WERI-Rb-1 (cell line): ENCODE measurements at regions not wholly inside any gene's neighbourhood (a gene's known extent, or its start where the extent isn't known, plus 50 kb on each side); places are given as distances from the start of the nearest gene placed in this dataset.

Source experiments
- DNase-seq: peaks from one replicate; pipeline ENCODE4 v3.0.0-alpha.2; 2020
- H3K27ac ChIP-seq: fragments of 250-450 bp; sonication (Bioruptor Pico); 2 replicates; pipeline ENCODE4 v1.5.1; 2020; ENCODE audit warnings: mild to moderate bottlenecking, moderate library complexity
- H3K27me3 ChIP-seq: fragments of 250-450 bp; sonication (Bioruptor Pico); 2 replicates; pipeline ENCODE4 v1.5.1; 2021; ENCODE audit warnings: mild to moderate bottlenecking, low read depth, moderate library complexity; ENCODE audit not compliant: insufficient read depth, severe bottlenecking
- H3K36me3 ChIP-seq: fragments of 250-450 bp; sonication (Bioruptor Pico); 2 replicates; pipeline ENCODE4 v1.5.1; 2020; ENCODE audit warnings: mild to moderate bottlenecking, moderate library complexity
- H3K4me3 ChIP-seq: 2 replicates; pipeline ENCODE4 v1.5.1; 2011; ENCODE audit warnings: low read depth, mild to moderate bottlenecking, control low read depth, low read length
- H3K9me3 ChIP-seq: fragments of 250-450 bp; sonication (Bioruptor Pico); 2 replicates; pipeline ENCODE4 v1.5.1; 2021; ENCODE audit warnings: mild to moderate bottlenecking, moderate library complexity; ENCODE audit not compliant: severe bottlenecking
- TF ChIP-seq, protein P1 (sequence below): IDR thresholded peaks from 2 replicates; pipeline ENCODE4 v1.5.1; 2011; ENCODE audit warnings: low read depth, mild to moderate bottlenecking, control low read depth, inconsistent platforms, low read length

DNA sequence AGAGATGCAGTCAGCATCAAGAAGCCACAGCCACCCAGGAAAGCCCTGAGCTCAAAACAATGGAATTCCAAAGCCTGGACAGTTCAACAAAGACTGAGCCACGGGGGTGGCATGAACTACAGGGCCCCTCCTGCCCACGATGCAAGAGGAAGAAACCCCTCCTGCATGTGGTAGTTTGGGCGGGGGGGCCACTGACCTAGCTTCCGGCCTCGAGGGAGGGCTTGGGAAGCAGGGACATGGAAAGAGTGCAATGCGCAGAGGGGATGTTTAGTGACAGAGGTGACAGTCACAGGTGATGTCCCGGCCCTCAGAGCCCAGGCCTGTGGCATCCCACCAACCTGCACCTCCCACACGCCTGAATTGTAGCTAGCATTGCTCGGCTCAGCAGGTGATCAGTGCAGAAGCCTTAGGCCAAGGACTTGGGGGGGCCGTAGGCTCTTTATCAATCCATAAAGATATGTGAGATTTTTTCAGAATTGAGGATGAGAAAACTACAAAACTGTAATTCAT, 318.8 kb downstream of the TEX29 start:
- TF ChIP-seq, protein P1, sequence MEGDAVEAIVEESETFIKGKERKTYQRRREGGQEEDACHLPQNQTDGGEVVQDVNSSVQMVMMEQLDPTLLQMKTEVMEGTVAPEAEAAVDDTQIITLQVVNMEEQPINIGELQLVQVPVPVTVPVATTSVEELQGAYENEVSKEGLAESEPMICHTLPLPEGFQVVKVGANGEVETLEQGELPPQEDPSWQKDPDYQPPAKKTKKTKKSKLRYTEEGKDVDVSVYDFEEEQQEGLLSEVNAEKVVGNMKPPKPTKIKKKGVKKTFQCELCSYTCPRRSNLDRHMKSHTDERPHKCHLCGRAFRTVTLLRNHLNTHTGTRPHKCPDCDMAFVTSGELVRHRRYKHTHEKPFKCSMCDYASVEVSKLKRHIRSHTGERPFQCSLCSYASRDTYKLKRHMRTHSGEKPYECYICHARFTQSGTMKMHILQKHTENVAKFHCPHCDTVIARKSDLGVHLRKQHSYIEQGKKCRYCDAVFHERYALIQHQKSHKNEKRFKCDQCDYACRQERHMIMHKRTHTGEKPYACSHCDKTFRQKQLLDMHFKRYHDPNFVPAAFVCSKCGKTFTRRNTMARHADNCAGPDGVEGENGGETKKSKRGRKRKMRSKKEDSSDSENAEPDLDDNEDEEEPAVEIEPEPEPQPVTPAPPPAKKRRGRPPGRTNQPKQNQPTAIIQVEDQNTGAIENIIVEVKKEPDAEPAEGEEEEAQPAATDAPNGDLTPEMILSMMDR: no peak
- H3K36me3 ChIP-seq: no peaks in the 10 kb centered on the region
- peaks cover 97% of the 10 kb centered on the region for H3K27me3 ChIP-seq
- DNase-seq: no peak
- H3K4me3 ChIP-seq: no peak overlapping the region
- H3K27ac ChIP-seq: no peak overlapping the region
- H3K9me3 ChIP-seq: no peaks in the 10 kb centered on the region

- Histone ChIP-seq H3K9me3 (no peaks in the 10 kb centered on the region), H3K4me3 (no peak overlapping the region), H3K27ac (no peak overlapping the region), H3K36me3 (no peaks in the 10 kb centered on the region), H3K27me3 (peaks cover 97% of the 10 kb centered on the region)
- TF ChIP-seq, protein P1: no peak
- DNase-seq: no peak
These were observed 319.6 kb downstream of the TEX29 start for GRCh38 chr13:111640006-111640405.

- Histone ChIP-seq H3K4me3 (no peak overlapping the region), H3K36me3 (no peaks in the 10 kb centered on the region), H3K9me3 (no peaks in the 10 kb centered on the region), H3K27ac (no peak overlapping the region), H3K27me3 (peaks cover 97% of the 10 kb centered on the region)
- no peak for DNase-seq
- TF ChIP-seq, protein P1: no peak
These were observed 320.0 kb downstream of the TEX29 start for GRCh38 chr13:111640476-111640875.

GRCh38 chr13:111642156-111642767, 321.8 kb downstream of the TEX29 start:
- Histone ChIP-seq H3K36me3 (no peaks in the 10 kb centered on the region), H3K4me3 (no peak overlapping the region), H3K27ac (no peak overlapping the region), H3K9me3 (no peaks in the 10 kb centered on the region), H3K27me3 (peaks cover 95% of the 10 kb centered on the region)
- no peak for DNase-seq
- TF ChIP-seq, protein P1: no peak

- Histone ChIP-seq H3K4me3 (no peak overlapping the region), H3K27me3 (peaks cover 92% of the 10 kb centered on the region), H3K36me3 (no peaks in the 10 kb centered on the region), H3K27ac (no peak overlapping the region), H3K9me3 (no peaks in the 10 kb centered on the region)
- TF ChIP-seq, protein P1: no peak
- no peak for DNase-seq
These were observed 324.3 kb downstream of the TEX29 start for GRCh38 chr13:111644750-111645149.

- Histone ChIP-seq H3K36me3 (no peaks in the 10 kb centered on the region), H3K27ac (no peak overlapping the region), H3K4me3 (no peak overlapping the region), H3K9me3 (no peaks in the 10 kb centered on the region), H3K27me3 (peaks cover 92% of the 10 kb centered on the region)
- no peak for DNase-seq
- TF ChIP-seq, protein P1: no peak
These were observed 324.8 kb downstream of the TEX29 start for GRCh38 chr13:111645198-111645597.
